ENCODE measurements at regions not wholly inside any gene's neighbourhood (a gene's known extent, or its start where the extent isn't known, plus 50 kb on each side); places are given as distances from the start of the nearest gene placed in this dataset.

GRCh38 chr2:67135208-67135607 lies 261.9 kb upstream of the ETAA1 start:
- H3K36me3 ChIP-seq (ENCODE audit: control insufficient read depth, insufficient read depth, low read length): no peaks in the 10 kb centered on the region
- no peak for DNase-seq (ENCODE audit: low read depth)
- H3K27me3 ChIP-seq (ENCODE audit: control insufficient read depth, insufficient read depth, low read length): no peaks in the 10 kb centered on the region
- no peak for TF ChIP-seq CTCF (IDR thresholded peaks at IDR 0.05; ENCODE audit: insufficient read depth, low read length, poor library complexity, severe bottlenecking)
- H3K4me3 ChIP-seq (ENCODE audit: low read depth, low read length): no peak overlapping the region

GRCh38 chr2:67137699-67138098 lies 259.4 kb upstream of the ETAA1 start:
- no peaks in the 10 kb centered on the region for H3K36me3 ChIP-seq (ENCODE audit: control insufficient read depth, insufficient read depth, low read length)
- H3K4me3 ChIP-seq (ENCODE audit: low read depth, low read length): no peak overlapping the region
- TF ChIP-seq CTCF (IDR thresholded peaks at IDR 0.05; ENCODE audit: insufficient read depth, low read length, poor library complexity, severe bottlenecking): no peak
- DNase-seq (ENCODE audit: low read depth): no peak
- H3K27me3 ChIP-seq (ENCODE audit: control insufficient read depth, insufficient read depth, low read length): no peaks in the 10 kb centered on the region

- Histone ChIP-seq H3K4me3 (ENCODE audit: low read depth, low read length) (no peak overlapping the region), H3K36me3 (ENCODE audit: control insufficient read depth, insufficient read depth, low read length) (no peaks in the 10 kb centered on the region), H3K27me3 (ENCODE audit: control insufficient read depth, insufficient read depth, low read length) (no peaks in the 10 kb centered on the region)
- DNase-seq (ENCODE audit: low read depth): no peak
- no peak for TF ChIP-seq CTCF (IDR thresholded peaks at IDR 0.05; ENCODE audit: insufficient read depth, low read length, poor library complexity, severe bottlenecking)
Measured at GRCh38 chr2:67142071-67142470, 255.1 kb upstream of the ETAA1 start.

- no peak for TF ChIP-seq CTCF (IDR thresholded peaks at IDR 0.05; ENCODE audit: insufficient read depth, low read length, poor library complexity, severe bottlenecking)
- no peak for DNase-seq (ENCODE audit: low read depth)
- Histone ChIP-seq H3K36me3 (ENCODE audit: control insufficient read depth, insufficient read depth, low read length) (no peaks in the 10 kb centered on the region), H3K4me3 (ENCODE audit: low read depth, low read length) (no peak overlapping the region), H3K27me3 (ENCODE audit: control insufficient read depth, insufficient read depth, low read length) (no peaks in the 10 kb centered on the region)
Measured at GRCh38 chr2:67142741-67143140, 254.4 kb upstream of the ETAA1 start.

- no peak for TF ChIP-seq CTCF (IDR thresholded peaks at IDR 0.05; ENCODE audit: insufficient read depth, low read length, poor library complexity, severe bottlenecking)
Measured at GRCh38 chr2:67145851-67146250, 251.3 kb upstream of the ETAA1 start.

GRCh38 chr2:67156796-67157195 lies 240.3 kb upstream of the ETAA1 start:
- TF ChIP-seq CTCF (IDR thresholded peaks at IDR 0.05; ENCODE audit: insufficient read depth, low read length, poor library complexity, severe bottlenecking): no peak
- no peak for DNase-seq (ENCODE audit: low read depth)

More at GRCh38 chr2:67145851-67146250, 251.3 kb upstream of the ETAA1 start:
- no peak overlapping the region for H3K4me3 ChIP-seq (ENCODE audit: low read depth, low read length)
- no peaks in the 10 kb centered on the region for H3K27me3 ChIP-seq (ENCODE audit: control insufficient read depth, insufficient read depth, low read length)
- no peak for DNase-seq (ENCODE audit: low read depth)
- no peaks in the 10 kb centered on the region for H3K36me3 ChIP-seq (ENCODE audit: control insufficient read depth, insufficient read depth, low read length)

More at GRCh38 chr2:67156796-67157195, 240.3 kb upstream of the ETAA1 start:
- H3K36me3 ChIP-seq (ENCODE audit: control insufficient read depth, insufficient read depth, low read length): no peaks in the 10 kb centered on the region
- H3K4me3 ChIP-seq (ENCODE audit: low read depth, low read length): no peak overlapping the region
- H3K27me3 ChIP-seq (ENCODE audit: control insufficient read depth, insufficient read depth, low read length): no peaks in the 10 kb centered on the region
